ENCODE measurements at regions not wholly inside any gene's neighbourhood (a gene's known extent, or its start where the extent isn't known, plus 50 kb on each side); places are given as distances from the start of the nearest gene placed in this dataset.

GRCh38 chr12:64968989-64969819, 144.8 kb downstream of the TBC1D30 start:
- no peak for DNase-seq
- intact Hi-C loops (cut with DNase I) = no loop called here
- H3K36me3 ChIP-seq (replicated peaks in 1 of 2) = no peaks in the 10 kb centered on the region
- H3K9me3 ChIP-seq (replicated peaks in 1 of 3) = no peaks in the 10 kb centered on the region
- no peaks in the 10 kb centered on the region for H3K27me3 ChIP-seq
- H3K4me1 ChIP-seq (replicated peaks in 1 of 2) = peaks cover 0 to 3% of the 10 kb centered on the region in 2 donors
- no peak overlapping the region for H3K4me3 ChIP-seq
- TF ChIP-seq CTCF (IDR thresholded peaks at IDR 0.05) (no peak), POLR2A (IDR thresholded peaks at IDR 0.05) (no peak)
- no peak overlapping the region for H3K27ac ChIP-seq

- no peak for DNase-seq
- H3K4me1 ChIP-seq (replicated peaks in 1 of 2) = peaks cover 0 to 8% of the 10 kb centered on the region in 2 donors
- no peaks in the 10 kb centered on the region for H3K36me3 ChIP-seq (replicated peaks in 1 of 2)
- H3K9me3 ChIP-seq (replicated peaks in 1 of 3) = no peaks in the 10 kb centered on the region
- H3K27me3 ChIP-seq = no peaks in the 10 kb centered on the region
- H3K4me3 ChIP-seq = no peak overlapping the region
- TF ChIP-seq POLR2A (IDR thresholded peaks at IDR 0.05) (no peak), CTCF (IDR thresholded peaks at IDR 0.05) (no peak)
- no peak overlapping the region for H3K27ac ChIP-seq
- intact Hi-C loops (cut with DNase I) = no loop called here
Measured at GRCh38 chr12:64976131-64976530, 145.0 kb downstream of the WIF1 start.

- H3K36me3 ChIP-seq (replicated peaks in 1 of 2) = no peaks in the 10 kb centered on the region
- no peak for DNase-seq
- whole genome bisulfite sequencing, 4 donors = 76 to 92% (median 81%) methylated on average over 3 of the region's 3 CpGs
Measured at GRCh38 chr12:64983771-64984278, 137.3 kb downstream of the WIF1 start.

GRCh38 chr12:64991121-64991611, 129.9 kb downstream of the WIF1 start:
- 50 to 64% (median 58%) methylated on average over 2 of the region's 2 CpGs for WGBS, 4 donors
- intact Hi-C loops (cut with DNase I) = no loop called here
- TF ChIP-seq POLR2A (IDR thresholded peaks at IDR 0.05) (no peak), CTCF (IDR thresholded peaks at IDR 0.05) (no peak)
- no peak for DNase-seq
- Histone ChIP-seq H3K27ac (no peak overlapping the region), H3K4me1 (replicated peaks in 1 of 2) (peaks cover 0 to 2% of the 10 kb centered on the region in 2 donors), H3K9me3 (replicated peaks in 1 of 3) (no peaks in the 10 kb centered on the region), H3K36me3 (replicated peaks in 1 of 2) (no peaks in the 10 kb centered on the region), H3K4me3 (no peak overlapping the region), H3K27me3 (no peaks in the 10 kb centered on the region)

More at GRCh38 chr12:64983771-64984278, 137.3 kb downstream of the WIF1 start:
- Histone ChIP-seq H3K27me3 (no peaks in the 10 kb centered on the region), H3K4me1 (replicated peaks in 1 of 2) (no peaks in the 10 kb centered on the region), H3K27ac (no peak overlapping the region), H3K4me3 (no peak overlapping the region), H3K9me3 (replicated peaks in 1 of 3) (no peaks in the 10 kb centered on the region)
- TF ChIP-seq POLR2A (IDR thresholded peaks at IDR 0.05) (no peak), CTCF (IDR thresholded peaks at IDR 0.05) (no peak)
- intact Hi-C loops (cut with DNase I) = no loop called here

Measured in adrenal gland (tissue), 9 donors.